Neutrophil (primary cell): ENCODE measurements at regions not wholly inside any gene's neighbourhood (a gene's known extent, or its start where the extent isn't known, plus 50 kb on each side); places are given as distances from the start of the nearest gene placed in this dataset.

ENCODE experiments used
- H3K27ac ChIP-seq: fragments of 200-600 bp; sonication (generic); 2 replicates; pipeline ENCODE4 v1.5.1; 2016; ENCODE audit warnings: mild to moderate bottlenecking, moderate library complexity
- H3K27me3 ChIP-seq: fragments of 200-600 bp; sonication (generic); 2 replicates; pipeline ENCODE4 v1.6.0; 2016; ENCODE audit warnings: mild to moderate bottlenecking
- H3K36me3 ChIP-seq: fragments of 200-600 bp; sonication (generic); 2 replicates; pipeline ENCODE4 v1.5.1; 2017
- H3K4me1 ChIP-seq, 2 experiments: fragments of 200-600 bp in 1 of 2; sonication (generic) in 1 of 2; 1 replicate in 1 of 2; 2 replicates in 1 of 2; pipeline versions ENCODE4 v1.5.1 to v1.6.1; 2013 to 2016; ENCODE audit warnings: low read depth in 1 of 2, low read length in 1 of 2, mild to moderate bottlenecking in 1 of 2, moderate library complexity in 1 of 2; ENCODE audit not compliant: control insufficient read depth in 1 of 2, insufficient read depth in 1 of 2
- H3K4me3 ChIP-seq, 2 experiments: fragments of 200-600 bp in 1 of 2; sonication (generic) in 1 of 2; 1 replicate in 1 of 2; 2 replicates in 1 of 2; pipeline ENCODE4 v1.5.1; 2013 to 2016; ENCODE audit warnings: low read depth in 1 of 2, low read length in 1 of 2, mild to moderate bottlenecking in 1 of 2, moderate library complexity in 1 of 2
- H3K9me3 ChIP-seq: fragments of 200-600 bp; sonication (generic); 2 replicates; pipeline ENCODE4 v1.5.1; 2016
- CTCF ChIP-seq: fragments of 200-600 bp; sonication (generic); IDR thresholded peaks from 2 replicates; pipeline ENCODE4 v1.5.1; 2016; ENCODE audit warnings: antibody characterized with exemption

DNA sequence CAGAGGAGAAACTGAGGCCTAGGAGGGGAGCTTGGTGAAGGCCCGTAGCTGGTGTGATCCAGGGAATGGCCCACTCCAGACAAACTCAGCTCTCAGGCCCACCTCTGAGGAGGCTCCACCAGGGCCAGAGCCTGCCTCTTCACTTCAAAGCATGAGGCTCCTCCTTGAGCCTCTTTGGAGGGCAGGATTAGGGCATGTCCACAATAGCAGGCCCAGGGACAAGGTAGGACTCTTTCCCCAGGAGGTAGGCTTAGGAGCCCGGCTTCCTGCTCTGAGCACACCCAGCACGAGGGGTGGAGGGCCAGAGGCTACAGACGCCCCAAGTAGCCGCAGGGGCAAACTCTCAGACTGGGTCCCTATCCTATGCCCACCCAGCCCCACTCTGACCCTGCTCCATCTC lies 164.6 kb upstream of the ZMIZ1 start:
- no peak overlapping the region for H3K27ac ChIP-seq
- no peak for TF ChIP-seq CTCF
- H3K9me3 ChIP-seq: no peaks in the 10 kb centered on the region
- no peaks in the 10 kb centered on the region for H3K4me1 ChIP-seq
- H3K27me3 ChIP-seq: no peaks in the 10 kb centered on the region
- H3K36me3 ChIP-seq: no peaks in the 10 kb centered on the region
- no peak overlapping the region for H3K4me3 ChIP-seq

- no peak for TF ChIP-seq CTCF
- Histone ChIP-seq H3K27ac (no peak overlapping the region), H3K4me3 (no peak overlapping the region), H3K4me1 (no peaks in the 10 kb centered on the region), H3K9me3 (no peaks in the 10 kb centered on the region), H3K27me3 (no peaks in the 10 kb centered on the region), H3K36me3 (no peaks in the 10 kb centered on the region)
Observed at GRCh38 chr10:78905015-78905956, 163.5 kb upstream of the ZMIZ1 start.

DNA sequence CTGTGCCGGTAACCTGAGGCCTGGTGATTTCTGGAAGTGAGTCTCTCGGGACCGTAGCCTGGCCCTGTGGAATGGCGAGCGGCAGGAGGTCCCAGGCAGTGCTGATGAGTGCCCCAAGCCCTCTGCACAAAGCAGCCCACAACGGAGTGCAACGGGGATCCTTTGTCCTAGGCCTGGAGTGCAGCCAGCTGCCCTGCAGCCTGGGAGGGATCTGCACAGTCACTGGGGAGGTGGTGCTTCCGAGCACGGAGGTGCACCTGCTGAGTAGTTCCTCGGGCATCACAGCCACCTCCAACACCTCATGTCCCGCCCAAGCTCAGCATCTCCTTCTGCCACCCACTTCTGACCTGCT lies 162.8 kb upstream of the ZMIZ1 start:
- no peaks in the 10 kb centered on the region for H3K4me1 ChIP-seq
- H3K36me3 ChIP-seq: no peaks in the 10 kb centered on the region
- no peak overlapping the region for H3K4me3 ChIP-seq
- H3K27ac ChIP-seq: no peak overlapping the region
- no peaks in the 10 kb centered on the region for H3K27me3 ChIP-seq
- TF ChIP-seq CTCF: no peak
- no peaks in the 10 kb centered on the region for H3K9me3 ChIP-seq

- Histone ChIP-seq H3K36me3 (no peaks in the 10 kb centered on the region), H3K9me3 (no peaks in the 10 kb centered on the region), H3K4me3 (no peak overlapping the region), H3K4me1 (no peaks in the 10 kb centered on the region), H3K27ac (no peak overlapping the region), H3K27me3 (no peaks in the 10 kb centered on the region)
- TF ChIP-seq CTCF: no peak
Observed at GRCh38 chr10:78906734-78907390, 161.9 kb upstream of the ZMIZ1 start.

DNA sequence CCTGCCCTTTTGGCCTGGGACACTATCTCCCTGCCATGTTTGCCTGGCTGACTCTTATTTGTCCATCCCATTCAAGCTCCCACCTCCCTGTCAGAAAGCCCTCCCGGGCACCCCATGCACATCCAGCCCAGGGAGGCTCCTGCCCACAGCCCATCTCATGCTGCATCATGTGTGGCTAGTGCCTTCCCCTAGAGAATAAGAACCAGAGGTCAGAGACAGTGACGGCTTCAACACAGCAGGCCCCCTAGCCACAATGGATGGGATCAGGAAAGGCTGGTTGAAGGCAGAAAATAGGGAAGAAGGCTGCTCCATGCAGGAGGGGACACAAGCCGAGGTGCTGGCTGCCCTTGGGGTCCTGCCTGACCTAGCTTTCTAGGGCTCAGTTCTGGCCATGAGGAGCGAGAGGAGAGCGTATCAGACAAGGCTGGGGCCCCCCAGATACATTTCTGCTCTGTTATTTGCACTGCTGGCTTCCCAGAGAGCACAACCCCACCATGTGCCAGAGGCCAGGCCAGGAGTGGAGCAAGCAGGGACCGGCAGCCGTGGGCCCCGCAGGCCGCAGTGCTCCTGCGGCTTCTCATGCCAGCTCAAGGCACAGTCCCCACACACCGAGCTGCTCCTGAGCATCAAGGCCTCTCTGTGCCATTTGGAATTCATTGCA lies 161.1 kb upstream of the ZMIZ1 start:
- Histone ChIP-seq H3K36me3 (no peaks in the 10 kb centered on the region), H3K4me1 (no peaks in the 10 kb centered on the region), H3K27ac (no peak overlapping the region), H3K4me3 (no peak overlapping the region), H3K27me3 (no peaks in the 10 kb centered on the region), H3K9me3 (no peaks in the 10 kb centered on the region)
- TF ChIP-seq CTCF: no peak
